HG03139 (cell line): ENCODE measurements at regions not wholly inside any gene's neighbourhood (a gene's known extent, or its start where the extent isn't known, plus 50 kb on each side); places are given as distances from the start of the nearest gene placed in this dataset.

Experiments
- ATAC-seq: cut with Tn5 transposase; IDR thresholded peaks from one replicate; pipeline ENCODE4 v1.9.1; 2021; ENCODE audit not compliant: unreplicated experiment

DNA sequence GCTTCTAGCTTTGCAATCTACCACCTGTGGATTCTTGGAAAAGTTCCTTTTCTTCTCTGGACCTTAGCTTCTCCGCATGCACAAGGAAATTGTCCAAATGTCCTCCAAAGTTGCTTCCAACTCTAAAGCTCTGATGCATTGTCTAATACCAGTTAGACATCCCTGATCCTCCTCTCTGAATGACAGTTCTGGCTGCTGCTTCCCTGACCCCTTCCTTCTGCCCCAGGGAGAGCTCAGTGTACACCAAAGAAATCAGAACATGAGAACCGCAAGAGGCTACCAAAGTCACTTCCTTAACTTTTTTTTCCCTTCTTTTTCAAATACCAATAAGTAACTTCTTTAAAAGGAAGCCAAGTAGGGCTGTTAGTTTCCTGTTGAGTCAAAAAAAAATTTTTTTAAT, 79.7 kb upstream of the CES5A start:
- ATAC-seq, result no peak

DNA sequence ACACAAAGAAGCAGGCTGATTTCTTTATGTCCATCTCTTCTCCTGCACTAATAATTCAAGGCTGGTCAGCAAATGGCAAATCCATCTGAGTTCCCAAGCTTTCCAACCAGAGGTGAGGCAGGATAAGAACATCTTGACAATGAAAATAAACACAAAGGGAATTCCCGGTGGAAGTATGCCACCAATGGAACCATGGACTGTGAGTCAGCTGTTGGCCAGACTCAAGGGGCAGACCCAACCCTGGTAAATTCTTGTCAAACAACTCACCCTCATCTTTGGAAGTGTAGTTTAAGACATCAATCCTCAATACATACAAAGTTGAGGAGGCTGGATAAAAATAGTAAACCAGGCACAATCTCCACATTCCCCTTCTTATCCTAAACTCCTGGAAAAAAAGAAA, 74.3 kb upstream of the CES5A start:
- no peak for ATAC-seq

DNA sequence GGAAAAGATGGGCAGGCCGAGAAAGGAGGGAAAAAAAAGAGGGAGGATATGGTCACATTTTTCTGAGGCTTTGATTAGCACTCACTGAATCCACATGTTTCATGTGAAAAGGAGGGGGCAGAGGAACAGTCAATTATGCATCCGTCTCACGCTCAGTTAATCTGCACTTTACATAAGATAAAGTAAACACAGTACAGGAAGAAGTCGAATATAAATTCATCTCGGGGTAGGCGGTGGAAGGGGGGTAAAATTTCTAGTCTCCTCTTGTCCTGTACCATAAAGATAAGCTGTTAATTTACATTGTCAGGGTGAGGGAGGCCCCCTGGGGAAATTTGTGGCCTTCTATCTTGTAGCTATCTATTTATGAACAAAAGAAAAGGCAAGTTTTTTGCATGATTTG, 73.1 kb upstream of the CES5A start:
- ATAC-seq, result no peak

DNA sequence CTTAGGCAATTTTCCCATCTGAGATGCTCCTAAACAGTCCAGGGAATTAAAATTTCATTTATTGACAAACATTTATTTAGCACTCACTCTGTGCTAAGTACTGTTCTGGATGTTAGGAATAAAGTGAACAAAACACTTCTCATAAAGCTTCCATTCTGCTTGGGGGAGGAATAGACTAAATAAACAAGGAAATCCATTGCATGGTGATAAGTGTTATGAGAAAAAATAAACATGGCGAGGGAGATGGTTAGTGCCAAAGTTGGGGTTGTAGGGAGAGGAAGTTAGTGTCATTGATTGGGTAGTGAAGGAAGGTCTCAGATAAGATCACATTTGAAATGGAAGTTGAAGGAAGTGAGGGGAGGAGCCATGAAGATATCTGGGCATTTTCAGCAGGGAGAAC, 72.2 kb upstream of the CES5A start:
- ATAC-seq, result no peak

DNA sequence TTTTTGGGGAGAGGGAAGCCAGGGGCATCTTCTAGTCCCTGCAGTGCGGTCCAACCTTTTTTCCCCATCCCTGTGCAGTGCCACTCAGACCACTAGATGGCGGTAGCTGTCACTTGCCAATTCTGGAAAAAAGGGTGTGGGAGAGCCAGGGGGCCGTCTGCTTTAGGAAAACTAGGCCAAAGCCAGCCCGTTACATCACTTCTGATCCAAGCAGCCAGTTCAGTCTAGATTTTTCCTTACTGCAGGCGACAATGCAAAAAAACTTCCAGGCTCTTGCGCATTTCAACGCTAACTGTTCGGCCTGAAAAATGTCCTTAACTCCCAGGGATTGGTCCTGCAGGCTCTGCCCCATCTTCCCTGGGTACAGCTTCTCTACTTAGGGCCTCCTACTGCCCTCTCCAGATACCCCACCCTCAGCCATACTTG, 69.2 kb upstream of the CES5A start:
- no peak for ATAC-seq

DNA sequence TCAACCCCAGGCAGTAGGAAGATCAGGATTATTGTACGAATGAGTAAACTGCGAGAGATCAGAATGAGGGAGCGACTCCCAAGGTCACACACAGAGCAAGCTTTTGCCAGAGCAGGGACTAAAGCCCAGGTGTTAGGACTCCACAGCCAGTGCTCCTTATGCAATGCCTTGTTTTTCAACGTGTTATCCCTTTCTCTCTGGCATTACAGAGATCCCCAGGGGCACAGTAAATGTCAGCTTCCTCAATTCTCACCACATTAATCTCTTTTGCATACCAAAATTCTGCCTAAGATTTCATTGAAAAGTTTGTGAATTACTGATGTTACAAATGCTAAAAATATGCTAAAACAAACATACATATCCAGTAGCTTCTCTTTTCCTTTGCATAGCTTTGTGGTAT, 68.1 kb upstream of the CES5A start:
- no peak for ATAC-seq

DNA sequence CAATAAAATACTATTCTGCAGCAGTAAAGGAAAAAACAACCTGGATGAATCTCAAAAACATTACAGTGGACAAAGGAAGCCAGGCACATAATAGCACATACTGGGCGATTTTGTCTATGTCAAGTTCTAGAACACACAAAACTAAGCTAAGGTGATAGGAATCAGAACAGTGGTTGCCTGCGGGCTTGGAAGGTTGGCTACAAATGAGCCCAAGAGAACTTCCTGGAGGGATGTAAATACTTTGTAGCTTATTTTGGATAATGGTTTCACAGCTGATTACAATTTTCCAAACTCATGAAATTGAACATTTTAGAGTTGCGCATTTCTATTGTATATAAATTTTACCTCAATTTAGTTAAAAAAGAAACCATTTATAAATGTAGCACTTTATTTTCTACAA, 67.6 kb upstream of the CES5A start:
- ATAC-seq, result no peak

DNA sequence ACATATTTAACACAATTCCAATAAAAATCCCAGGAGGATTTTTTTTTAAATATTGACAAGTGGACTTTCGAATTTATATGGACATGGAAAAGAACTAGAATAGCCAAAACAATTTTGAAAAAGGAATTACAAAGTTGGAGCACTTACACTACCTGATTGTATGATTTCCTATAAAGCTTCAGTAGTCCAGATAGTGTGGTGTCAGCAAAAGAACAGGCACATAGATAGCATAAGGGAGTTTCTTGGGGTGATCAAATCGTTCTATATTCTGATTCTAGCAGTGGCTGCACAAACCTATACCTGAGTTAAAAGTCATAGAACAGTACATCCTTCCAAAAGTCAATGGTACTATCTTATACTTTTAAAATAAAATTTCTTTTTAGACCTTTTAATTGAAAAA, 66.4 kb upstream of the CES5A start:
- no peak for ATAC-seq

DNA sequence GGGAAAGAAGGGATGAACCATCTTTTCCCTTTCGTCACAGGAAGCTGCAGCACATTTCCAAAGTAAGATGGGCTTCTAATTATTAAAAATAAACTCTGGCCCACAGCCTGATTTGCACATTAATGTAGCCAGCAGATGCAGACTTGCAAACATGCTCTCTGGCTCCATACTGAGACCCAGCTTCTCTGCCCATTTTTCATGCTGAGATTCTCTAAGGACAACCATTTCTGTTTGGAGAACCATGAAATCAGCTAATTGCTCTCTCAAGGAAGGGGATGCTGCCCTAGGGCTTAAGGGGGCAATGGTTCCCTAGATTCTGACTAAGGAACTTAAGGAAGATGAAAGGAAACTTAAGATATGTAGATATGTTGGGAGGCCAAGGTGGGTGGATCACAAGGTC, 63.0 kb upstream of the CES5A start:
- no peak for ATAC-seq

DNA sequence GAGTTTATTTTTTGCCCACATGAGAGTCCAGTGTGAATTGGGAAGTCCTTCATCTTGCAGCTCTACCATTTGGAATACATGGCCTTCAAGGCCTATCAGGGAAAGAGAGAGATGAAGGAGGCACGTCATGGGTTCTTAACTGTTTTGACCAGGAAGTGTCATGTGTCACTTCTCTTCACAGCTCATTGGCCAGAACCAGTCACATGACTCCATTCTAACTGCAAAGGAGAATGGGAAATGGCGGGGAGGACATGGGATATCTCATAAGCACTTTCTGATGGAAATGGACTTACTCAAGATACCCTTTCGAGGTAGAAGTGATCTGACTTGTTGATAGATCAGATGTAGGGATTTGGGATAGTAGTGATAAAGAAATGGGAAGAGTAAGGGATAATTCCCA, 57.9 kb upstream of the CES5A start:
- ATAC-seq, result no peak

DNA sequence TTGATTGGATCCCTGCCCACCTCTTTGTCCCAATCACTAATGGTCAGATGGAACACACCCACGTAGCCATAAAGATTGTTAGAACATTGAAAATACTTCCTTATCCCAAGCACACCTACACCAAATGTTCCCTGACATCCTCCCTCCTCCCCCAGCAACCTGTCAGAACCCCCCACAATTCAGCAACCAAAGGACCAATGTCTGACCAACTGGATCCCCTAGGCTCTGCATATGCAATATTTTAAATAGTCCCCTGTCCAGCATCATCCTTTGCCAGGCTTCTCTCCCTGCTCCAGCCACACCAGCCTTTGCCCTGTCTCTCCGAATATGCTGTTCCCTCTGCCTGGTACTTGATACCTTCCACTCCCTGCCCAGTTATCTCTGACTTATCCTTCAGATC, 54.9 kb upstream of the CES5A start:
- no peak for ATAC-seq

DNA sequence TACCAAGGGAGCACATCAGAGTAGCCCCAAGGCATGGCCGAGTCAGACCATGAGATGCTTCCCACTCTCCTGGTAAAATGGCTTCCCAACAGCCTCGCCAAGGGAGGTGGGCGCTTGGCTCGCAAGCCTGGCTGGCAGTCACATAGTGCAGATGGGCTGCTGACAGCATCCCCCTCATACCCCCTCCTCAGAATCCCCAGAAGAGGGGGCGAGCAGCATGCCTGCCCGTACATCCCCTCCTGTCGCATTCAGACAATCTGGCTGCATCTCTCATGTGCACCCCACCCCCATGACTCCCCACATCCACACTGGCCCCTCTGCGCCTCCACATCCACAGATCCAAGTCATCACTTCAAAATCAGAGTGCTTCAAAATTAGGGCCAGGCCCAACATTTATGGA, 54.0 kb upstream of the CES5A start:
- ATAC-seq, result no peak

DNA sequence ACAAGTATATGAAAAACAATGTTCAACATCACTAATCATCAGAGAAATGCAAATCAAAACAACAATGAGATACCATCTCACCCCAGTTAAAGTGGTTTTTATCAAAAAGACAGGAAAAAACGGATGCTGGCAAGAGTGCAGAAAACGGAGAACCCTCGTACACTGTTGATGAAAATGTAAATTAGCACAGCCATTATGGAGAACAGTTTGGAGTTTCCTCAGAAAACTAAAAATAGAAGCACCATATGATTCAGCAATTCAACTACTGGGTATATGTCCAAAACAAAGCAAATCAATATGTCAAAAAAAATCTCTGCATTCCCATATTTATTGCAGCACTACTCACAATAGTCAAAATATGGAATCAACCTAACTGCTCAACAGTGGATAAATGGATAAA, 50.1 kb upstream of the CES5A start:
- ATAC-seq, result no peak
